Astrocyte of the spinal cord (primary cell): ENCODE measurements at regions not wholly inside any gene's neighbourhood (a gene's known extent, or its start where the extent isn't known, plus 50 kb on each side); places are given as distances from the start of the nearest gene placed in this dataset.

Experiments used
- DNase-seq: peaks from one replicate; pipeline ENCODE4 v3.0.0; 2011; ENCODE audit warnings: low read depth, low spot score
- H3K4me3 ChIP-seq: 2 replicates; pipeline ENCODE4 v1.5.1; 2011; ENCODE audit warnings: low read depth, mild to moderate bottlenecking, low read length, moderate library complexity
- CTCF ChIP-seq: IDR thresholded peaks from 2 replicates; pipeline ENCODE4 v1.5.1; 2012; ENCODE audit warnings: low read depth, mild to moderate bottlenecking, low read length, inconsistent platforms
- in situ Hi-C: cut with HindIII; loops from 2 replicates; pipeline ENCODE4 v1.10.0; 2017; ENCODE audit warnings: low sequenced_read_pairs

GRCh38 chr14:94675036-94675435, 62.8 kb downstream of the SERPINA3 start:
- in situ Hi-C loops, result no loop called here
- TF ChIP-seq CTCF, result no peak

GRCh38 chr14:94673781-94674231, 61.6 kb downstream of the SERPINA3 start:
- H3K4me3 ChIP-seq, result no peak overlapping the region
- in situ Hi-C loops, result no loop called here
- DNase-seq, result peak; percentile 55
- TF ChIP-seq CTCF, result no peak

More at GRCh38 chr14:94675036-94675435, 62.8 kb downstream of the SERPINA3 start:
- DNase-seq, result no peak
- no peak overlapping the region for H3K4me3 ChIP-seq
